ENCODE measurements at regions not wholly inside any gene's neighbourhood (a gene's known extent, or its start where the extent isn't known, plus 50 kb on each side); places are given as distances from the start of the nearest gene placed in this dataset.

DNA sequence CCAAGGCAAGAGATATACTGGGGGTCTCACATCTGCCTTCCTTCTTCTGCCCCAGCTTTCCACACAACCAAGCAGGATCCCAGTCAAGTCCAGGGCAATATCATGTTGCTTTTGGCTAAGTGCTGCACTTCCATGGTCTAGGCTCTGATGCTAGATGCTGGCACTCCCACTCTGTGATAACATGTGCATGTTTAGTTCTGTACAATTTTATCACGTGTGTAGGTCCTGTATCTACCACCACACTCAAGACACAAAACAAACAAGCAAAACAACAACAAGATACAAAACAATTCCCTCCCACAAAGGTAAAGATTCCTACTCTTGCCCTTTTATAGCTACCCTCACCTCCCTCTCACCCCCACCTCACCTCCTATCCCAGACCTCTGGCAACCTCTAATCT is 105.6 kb upstream of the HABP2 start:
- DNase-seq, result no peak

DNA sequence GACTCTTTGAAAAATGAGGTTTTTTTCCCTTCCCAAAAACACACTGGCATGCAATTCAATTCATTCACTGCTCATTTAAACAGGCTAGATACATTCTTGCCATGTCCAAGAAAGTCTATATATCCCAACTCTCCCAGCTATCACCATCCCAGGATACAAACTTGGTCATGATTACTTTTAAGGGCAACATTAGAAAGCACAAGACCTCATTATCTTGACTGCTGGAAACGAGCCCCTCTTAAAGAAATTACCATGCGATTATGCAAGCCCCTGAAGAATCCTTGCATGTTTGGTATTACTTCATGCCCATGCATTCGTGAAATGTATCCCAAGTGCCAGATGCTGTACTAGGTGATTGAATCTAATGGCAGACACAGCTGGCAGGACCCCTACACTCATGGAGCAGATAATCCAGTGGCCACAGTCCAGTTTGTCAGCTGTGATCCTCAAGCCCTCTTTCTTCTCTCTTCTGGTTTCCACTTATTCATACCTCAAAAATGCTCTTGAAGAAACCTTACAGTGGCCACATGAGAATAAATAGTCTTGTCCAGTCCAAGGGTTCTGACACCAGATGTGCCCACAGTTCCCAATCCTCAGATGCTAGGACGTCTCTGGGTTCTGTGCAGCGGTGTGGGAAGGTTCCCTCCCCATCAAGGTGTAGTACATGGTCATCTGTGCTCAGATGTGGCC is 103.7 kb upstream of the HABP2 start:
- DNase-seq, result no peak

DNA sequence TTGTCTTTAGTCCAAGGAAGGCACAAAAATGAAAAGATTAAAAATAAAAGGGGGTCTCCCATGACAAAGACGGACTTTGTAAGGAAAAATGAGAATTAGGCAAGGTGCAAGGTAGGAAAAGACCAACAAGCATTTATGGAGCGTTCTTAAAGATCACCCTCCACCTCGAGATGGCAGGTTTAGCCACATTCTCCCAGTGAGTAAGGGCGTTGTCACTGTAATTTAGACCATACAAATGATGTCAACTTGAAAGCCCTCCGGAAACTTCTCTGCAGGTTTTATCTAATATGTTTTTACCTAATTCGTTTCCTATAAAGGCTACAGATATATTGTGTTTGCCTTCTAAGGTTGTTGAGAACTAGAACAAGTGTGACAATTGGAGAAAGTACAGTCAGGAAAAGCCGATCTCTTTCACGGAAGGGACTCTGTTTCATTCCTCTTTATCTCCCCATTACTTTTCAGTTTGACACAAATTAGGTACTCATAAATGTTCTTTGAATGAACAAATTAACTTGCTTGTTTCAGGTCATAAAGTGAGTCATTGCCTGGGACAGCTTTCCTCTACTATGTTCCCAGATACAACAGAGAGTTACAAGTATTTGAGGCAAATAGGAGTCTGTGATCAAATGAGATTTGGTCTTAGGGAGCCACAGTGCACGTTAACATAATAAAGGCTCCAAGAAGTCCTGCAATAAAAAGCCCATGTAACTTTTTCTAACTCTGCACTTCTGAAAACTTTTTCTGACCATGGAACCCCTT is 102.6 kb upstream of the HABP2 start:
- DNase-seq, result no peak

DNA sequence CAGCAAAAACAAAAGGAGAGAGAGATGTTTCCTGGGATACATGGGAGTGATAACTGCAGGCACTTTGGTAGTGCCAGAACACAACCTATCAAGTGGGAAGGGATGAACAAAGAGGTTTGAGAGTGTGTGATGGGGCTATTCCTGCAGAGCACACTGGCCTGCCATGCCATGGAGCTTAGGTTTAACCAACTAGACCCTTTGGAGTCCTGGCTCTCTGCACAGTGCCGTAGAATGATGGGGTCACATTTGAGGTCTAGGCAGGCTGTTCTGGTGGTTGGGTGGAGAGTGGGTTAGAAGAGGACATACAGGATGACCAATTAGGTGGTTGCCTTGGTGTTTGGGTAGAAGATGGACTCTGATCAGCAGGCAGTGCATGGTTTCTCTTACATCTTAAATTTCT is 101.9 kb upstream of the HABP2 start:
- no peak for DNase-seq

DNA sequence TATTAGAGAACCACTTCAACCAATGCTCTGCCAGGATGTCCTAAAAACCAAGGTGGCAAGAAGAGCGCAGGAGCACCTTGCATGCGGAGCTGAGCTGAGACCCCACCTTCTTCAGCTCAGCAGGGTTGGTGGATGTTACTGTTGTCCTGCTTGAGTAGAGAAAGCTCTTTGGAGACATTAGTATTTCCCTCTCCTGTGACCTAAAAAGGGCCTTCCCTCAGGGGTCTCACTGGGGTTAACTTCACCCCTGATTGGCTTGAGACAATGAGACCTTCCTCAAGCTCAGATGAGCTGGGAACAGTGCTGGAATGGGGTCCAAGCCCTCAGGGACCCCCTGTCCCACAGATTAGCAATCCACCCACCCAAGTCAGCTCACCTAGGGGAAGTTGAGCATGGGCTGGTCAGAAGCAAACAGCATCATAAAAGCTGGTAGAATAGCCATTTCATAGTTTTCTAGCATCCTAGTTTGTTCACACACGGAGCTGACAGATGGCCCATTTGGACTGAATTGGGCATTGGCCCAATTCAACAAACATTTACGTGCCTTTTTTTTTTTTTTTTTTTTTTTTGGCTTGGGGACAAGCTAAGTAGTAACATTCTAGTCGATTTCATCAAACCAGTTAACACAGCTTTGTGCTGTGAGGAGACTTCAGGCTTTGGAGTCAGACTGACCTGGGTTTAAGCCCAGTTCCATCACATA is 100.6 kb upstream of the HABP2 start:
- DNase-seq, result no peak

DNA sequence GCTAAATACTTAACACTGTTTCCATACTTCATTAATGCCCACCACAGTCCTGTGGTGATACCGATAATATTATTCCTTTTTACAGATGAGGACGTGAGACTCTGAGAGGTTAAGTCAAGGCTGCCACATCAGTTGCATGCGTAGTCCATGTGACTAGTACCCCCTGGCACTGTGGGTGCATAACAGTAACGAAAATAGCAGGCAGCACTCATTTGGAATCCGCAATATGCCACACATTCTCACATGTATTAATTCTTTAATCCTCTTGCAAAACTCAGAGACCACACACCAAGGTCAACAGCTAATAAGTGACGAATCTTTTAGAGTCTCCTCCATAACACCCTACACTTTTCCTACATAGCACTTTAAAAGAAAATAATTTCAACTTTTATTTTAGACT is 99.5 kb upstream of the HABP2 start:
- DNase-seq, result no peak

DNA sequence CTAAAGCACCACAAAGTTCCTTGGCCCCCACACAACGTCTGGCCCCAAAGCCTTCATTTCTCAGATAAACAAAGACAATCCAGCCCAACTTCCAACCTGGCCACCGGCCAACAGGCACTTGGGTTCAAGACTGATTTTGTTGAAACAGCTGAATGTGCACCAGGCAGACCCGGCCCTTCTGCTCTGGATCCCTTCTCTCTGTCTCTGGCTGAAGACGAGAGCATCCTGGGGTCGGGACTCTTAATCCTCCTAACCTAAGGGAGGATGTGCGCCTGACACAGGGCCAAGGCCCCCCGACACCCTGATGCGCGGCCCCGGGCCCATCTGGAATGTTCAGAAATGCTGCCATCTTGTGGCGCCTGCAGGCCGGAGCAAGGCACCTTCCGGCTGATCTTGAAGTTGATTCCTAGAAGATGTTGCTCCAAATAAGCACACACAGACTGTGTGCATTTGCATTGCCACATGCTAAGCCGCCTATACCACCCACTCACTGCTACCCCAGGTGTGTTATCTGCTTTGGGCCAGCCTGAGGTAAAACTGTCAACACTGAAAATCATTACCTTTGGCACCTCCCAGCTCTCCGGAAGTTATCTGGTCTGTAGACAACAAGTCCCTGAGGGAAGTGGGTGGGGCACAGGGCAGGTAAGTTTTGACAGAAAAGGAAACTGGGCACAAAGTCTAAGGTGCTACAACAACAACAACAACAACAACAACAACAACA is 98.4 kb upstream of the HABP2 start:
- peak; percentile 11 for DNase-seq

DNA sequence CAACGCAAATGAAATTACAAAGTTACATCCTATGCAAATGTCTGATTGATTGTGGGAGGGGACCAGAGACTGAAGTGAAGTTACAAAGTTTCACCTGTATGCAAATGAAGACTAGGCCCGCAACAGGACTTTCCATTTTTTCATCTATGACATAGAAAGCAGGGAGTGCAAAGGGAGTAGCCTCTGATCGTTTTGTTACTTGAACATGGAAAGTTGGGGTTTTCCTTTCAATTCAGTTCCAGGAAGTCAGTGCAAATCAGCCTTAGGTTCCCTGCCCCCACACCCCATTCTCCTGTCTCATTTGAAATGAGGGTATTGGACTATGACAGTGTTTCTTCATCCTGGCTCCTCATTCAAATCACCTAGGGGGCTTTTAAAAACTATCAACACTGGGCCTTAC is 96.9 kb upstream of the HABP2 start:
- DNase-seq, result no peak

DNA sequence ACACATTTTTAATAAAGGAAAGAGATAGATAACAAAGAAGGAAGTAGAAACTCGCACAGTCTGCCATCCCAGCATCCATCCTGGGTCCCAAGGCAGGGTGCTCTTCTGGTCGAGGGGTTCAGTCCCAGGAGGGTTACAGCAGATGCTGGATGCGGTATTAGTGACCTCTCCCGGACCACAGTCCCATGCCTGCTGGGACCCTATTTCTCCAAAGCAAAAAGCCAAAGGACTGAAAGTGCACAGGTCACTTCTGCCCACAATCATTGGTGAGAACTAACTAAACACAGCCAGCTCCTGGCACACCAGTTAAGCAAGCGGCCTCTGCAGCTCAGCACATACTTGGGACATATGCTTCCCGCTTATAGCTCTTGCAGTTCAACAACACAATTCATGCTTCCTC is 96.1 kb upstream of the HABP2 start:
- DNase-seq, result no peak

DNA sequence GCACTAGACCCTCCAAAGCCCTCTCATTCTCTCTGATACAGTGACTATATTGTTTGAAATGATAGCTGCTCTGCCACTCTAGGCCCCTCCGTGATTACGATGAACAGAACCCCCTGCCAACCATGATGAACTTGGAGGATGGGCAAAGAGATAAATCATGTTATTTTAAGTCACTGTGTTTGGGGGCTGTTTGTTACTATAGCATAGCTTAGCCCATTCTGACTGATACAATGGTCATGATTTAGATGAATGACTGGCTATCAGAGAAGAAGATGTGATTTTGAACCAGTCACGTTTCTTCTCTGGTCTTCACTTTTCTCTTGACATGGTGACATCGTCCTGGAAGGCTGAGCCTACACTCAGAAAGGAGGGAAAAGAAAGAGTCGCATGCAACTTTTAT is 95.4 kb upstream of the HABP2 start:
- DNase-seq, result no peak

DNA sequence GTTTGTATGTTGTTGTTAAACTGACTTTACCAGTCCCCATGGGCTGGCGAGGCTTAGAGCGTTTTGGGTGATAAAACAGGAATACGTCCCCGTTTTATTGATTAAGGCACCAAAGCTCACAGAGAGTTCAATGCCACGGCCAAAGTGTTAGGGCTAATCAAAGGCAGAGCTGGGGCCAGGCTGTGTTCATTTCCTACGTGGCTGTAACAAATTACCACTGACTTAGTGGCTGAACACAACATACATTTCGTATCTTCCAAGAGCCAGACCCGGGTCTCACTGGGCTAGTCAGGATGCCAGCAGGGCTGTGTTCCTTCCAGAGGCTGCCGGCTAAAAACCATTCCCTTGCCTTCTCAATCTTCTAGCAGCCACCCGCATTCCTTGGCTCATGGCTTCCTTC is 94.4 kb upstream of the HABP2 start:
- DNase-seq, result no peak

DNA sequence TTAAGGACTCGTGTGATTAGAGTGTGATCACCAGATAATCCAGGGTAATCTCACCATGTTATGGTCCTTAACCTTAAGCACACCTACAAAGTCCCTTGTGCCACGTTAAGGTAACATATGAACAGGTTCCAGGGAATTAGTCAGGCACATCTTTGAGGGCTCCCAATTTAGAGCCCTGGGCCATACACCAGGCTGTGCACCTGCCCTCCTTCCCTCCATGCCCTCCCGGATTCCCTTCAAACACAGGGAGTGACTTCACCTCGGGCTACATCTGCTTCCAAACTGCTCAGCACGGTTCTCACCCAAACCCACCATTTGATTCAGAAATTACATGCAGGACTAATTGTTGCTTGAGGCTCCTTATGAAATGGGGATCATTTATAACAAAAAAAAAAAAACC is 93.9 kb upstream of the HABP2 start:
- no peak for DNase-seq

DNA sequence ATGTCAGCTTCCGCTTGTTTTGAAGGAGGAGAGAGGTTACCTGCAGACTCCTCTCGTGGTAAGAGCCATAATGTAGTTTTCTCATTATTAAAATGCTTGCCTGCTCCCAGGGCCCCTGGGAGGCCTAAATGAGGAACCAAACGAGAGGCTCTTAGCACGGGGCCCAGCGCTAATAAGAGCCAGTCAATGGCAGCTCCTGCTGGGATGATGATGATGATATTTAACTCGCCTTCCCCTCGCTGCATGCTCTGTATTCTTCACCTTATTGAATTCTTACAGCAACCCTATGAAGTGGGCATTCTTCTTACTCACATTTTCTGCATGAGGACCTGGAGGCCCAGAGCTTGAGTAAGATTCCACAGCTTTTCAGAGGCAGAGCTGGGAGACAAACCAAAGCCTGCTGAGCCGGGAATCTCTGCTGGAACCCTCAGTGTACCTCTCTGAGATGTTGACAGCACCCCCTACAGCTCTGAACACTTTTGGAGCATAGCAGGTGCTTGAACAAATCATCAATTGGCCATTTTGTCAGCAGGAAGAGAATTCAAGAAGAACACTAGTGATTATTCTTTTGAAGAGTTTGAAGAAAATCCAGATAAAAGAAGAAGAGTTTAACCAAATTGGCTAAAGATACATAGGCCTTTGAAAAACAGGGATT is 93.1 kb upstream of the HABP2 start:
- DNase-seq, result no peak

DNA sequence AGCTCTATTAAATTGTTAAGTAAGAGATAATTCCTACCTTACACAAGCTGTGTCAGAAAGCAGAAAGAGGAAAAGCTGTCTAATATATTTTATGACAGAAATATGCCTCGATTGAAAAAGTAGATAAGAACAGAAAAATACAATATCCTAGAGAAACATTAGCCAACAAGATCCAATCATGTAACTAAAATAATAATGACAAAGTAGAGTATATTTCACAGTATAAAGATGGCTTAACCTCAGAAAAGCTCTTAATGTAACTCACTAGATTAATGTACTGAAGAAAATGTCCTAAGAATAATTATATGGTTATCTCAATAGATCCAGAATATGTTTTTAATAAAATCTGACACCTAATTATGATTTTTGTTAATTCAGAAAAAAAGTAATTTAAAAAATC is 89.8 kb upstream of the HABP2 start:
- DNase-seq, result no peak

DNA sequence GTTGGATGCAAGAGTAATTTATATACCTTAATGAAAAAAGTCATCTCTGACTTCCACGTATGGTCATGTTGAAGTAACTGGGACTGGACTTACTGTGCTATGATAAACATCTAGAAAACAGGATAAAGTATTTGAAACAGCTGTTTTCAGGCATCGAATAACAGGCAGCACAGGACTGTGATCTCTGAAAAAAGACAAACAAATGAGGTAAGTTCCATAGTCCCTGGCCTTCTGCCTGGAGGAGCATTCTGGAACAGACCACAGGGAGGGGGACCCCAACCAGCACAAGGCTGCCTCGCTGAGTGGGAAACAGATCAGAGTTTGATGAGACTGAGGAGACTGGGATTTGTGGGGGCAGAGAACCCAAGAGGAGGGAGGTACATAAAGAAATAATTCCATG is 89.1 kb upstream of the HABP2 start:
- DNase-seq, result no peak

DNA sequence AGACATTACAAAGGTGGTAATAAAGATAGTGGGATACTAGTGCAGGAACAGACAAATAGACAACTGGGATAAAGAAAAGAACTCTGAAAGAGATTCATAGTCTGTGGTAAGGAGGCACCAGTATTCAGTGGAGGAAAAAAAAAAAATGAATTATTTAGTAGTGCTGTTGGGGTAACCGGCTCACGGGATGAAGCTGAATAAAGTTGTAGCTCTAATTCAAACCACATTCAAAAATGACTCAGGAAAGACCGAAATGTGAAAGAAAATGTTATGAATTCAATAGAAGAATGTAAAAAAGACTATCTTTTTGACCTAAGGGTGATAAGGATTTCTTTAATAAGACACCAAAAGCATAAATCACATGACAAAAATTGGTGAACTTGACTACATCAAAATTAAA is 83.1 kb upstream of the HABP2 start:
- DNase-seq, result no peak

DNA sequence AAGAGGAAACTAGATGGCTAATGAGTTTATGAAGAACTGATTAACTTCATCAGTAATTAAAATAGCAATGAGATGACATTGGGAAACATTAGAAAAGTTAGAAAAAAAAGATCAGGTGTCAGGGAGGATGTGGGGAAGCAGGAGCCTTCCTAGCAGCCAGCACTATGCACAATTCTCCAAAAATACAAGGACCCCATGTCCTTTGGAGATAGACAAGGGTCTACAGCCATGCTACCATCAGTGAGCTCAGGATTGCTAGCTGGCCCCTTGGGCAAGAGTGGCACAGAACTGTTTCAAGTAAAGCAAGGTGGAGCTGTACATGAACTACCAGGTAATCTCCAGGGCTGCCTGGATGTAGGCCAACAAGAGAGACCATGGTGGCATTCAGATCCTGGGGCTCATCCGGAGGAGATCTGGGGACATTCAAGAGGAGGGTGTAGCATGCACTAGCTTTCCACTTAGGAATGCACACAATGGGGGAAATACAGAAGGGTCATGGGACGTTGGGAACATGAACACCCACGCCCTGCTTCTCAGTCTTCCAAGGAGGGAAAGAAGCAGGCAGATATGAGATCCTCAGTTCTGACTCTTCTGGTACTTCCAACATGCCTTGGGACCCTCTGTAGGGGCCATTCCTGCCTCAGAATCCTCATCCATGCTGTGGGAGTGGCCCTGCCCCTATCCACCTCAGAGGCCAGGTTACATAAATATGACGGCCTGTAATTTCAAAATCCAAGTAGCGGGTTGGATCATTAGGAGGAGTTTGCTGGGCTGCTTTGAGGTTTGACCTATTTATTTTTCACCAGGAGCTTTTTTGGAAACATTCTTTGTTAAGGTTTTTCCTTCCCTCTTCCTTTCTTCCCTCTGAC is 82.2 kb upstream of the HABP2 start:
- no peak for DNase-seq

DNA sequence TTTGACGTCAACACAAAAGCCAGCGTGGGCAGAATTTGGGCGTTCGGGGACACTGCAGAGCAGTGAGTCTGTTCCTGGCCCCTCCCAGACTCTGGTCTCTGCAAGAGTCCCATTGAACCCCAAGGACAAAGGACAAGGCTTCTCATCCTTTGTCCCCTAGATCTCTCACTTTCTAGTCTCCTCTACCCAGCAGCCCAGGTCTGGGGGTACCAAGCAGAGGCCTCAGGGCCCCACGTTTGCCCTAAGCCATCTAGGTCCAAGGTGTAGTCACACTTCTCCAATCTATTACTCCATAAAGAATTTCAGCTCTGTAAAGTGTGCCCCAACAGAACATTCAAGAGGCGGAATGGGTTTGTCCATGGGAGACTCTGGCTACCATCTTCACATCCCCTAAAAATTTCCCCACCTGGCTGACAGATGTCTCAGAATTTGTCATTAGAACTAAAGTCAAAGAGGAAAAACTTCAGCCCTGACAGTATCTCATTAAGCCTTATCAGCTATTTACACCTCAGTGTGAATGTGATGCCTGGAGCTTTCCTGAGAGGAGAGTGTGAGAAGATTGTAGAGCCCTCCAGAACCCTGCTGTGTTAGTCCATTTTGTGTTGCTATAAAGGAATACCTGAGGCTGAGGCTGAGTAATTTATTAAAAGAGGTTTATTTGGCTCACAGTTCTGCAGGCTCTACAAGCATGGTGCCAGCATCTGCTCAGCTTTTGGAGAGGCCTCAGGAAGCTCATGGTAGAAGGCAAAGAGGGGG is 81.4 kb upstream of the HABP2 start:
- DNase-seq, result no peak

DNA sequence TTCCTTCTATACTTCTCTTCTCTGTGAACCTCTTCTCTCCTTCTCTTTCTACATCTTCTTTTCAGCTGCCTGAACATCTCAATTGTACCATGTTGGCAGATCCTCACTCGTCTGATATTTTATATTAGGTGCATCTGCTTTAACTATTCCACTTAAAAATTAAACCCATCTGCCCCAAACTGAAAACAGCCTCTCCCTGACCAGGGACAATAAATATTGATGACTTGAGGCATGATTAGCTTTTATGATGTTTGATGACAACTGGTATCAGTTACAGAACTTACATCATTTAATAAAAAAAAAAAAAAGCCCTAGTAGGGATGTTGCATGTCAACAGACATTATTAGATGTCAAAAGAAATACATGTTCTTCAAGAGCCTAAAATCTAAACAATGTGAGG is 79.8 kb upstream of the HABP2 start:
- DNase-seq, result no peak

DNA sequence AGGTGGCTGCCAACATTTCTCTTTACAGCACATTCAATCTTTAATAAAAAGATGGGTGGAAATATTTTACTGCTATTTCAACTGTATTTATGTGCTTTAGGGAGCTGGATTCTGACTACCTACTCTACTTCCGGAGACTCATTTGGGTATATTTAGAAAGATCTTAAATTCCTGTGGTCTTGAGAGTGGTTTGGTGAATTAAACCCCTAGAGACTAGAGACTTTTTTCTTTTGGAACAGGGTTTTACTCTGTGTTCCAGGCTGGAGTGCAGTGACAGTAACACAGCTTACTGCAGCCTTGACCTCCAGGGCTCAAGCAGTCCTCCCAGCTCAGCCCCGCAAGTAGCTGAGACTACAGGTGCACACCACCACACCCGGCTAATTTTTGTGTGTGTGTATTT is 79.0 kb upstream of the HABP2 start:
- DNase-seq, result peak; percentile 6

DNA sequence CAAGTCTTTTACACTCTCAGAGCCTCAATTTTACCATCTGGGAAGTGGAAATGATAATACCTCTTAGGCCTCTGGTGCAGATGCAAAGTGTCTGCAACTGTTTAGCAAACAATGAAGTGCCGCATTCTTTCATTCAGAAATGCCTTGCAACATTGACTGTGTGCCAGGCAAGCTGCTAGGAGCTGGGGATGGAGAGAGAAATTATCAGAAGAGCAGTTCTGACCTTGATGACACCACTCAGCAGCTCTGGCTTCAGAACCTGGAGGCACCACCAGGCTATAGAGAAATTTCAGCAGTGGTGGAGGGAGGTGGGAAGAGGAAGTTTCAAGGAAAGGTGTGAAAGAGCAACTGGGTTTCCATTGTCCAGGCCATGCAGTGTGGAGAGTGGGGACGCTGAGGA is 78.1 kb upstream of the HABP2 start:
- no peak for DNase-seq

Data from HCEC 1CT (cell line).